Trophoblast cell (in vitro differentiated cells and primary cell): ENCODE measurements at regions not wholly inside any gene's neighbourhood (a gene's known extent, or its start where the extent isn't known, plus 50 kb on each side); places are given as distances from the start of the nearest gene placed in this dataset.

Source experiments
- DNase-seq, 2 donors: peaks; one replicate each; pipeline ENCODE4 v3.0.0-alpha.2; 2016
- H2AFZ ChIP-seq: 2 replicates; pipeline ENCODE4 v1.6.1; 2013; ENCODE audit warnings: low read length, moderate library complexity, mild to moderate bottlenecking; ENCODE audit not compliant: insufficient read depth, poor library complexity
- H2AK5ac ChIP-seq: 2 replicates; pipeline ENCODE4 v1.6.1; 2013; ENCODE audit warnings: mild to moderate bottlenecking, low read length
- H2BK120ac ChIP-seq: 2 replicates; pipeline ENCODE4 v1.6.1; 2013; ENCODE audit warnings: low read length, mild to moderate bottlenecking, moderate library complexity; ENCODE audit not compliant: insufficient read depth, poor library complexity
- H2BK12ac ChIP-seq: 2 replicates; pipeline ENCODE4 v1.6.1; 2013; ENCODE audit warnings: mild to moderate bottlenecking, low read length, moderate library complexity
- H2BK5ac ChIP-seq: 2 replicates; pipeline ENCODE4 v1.6.1; 2013; ENCODE audit warnings: low read length, low read depth, moderate library complexity, mild to moderate bottlenecking; ENCODE audit not compliant: poor library complexity
- H3K14ac ChIP-seq: 2 replicates; pipeline ENCODE4 v1.6.1; 2013; ENCODE audit warnings: mild to moderate bottlenecking, low read length
- H3K18ac ChIP-seq: 2 replicates; pipeline ENCODE4 v1.6.1; 2013; ENCODE audit warnings: mild to moderate bottlenecking, low read length
- H3K23ac ChIP-seq: 2 replicates; pipeline ENCODE4 v1.6.1; 2013; ENCODE audit warnings: low read length
- H3K27ac ChIP-seq: 2 replicates; pipeline ENCODE4 v1.5.1; 2013; ENCODE audit warnings: low read depth, mild to moderate bottlenecking, inconsistent platforms, low read length, moderate library complexity
- H3K27me3 ChIP-seq: 2 replicates; pipeline ENCODE4 v1.6.1; 2013; ENCODE audit warnings: inconsistent platforms, mild to moderate bottlenecking, low read length, moderate library complexity; ENCODE audit not compliant: insufficient read depth
- H3K36me3 ChIP-seq, 2 experiments: 1 replicate in 1 of 2; 2 replicates in 1 of 2; pipeline ENCODE4 v1.6.1; 2013; ENCODE audit warnings: low read length in 2 of 2, mild to moderate bottlenecking in 2 of 2, moderate library complexity in 1 of 2; ENCODE audit not compliant: insufficient read depth in 2 of 2, control insufficient read depth in 1 of 2
- H3K4ac ChIP-seq: 2 replicates; pipeline ENCODE4 v1.6.1; 2013; ENCODE audit warnings: low read depth, mild to moderate bottlenecking, low read length, moderate library complexity
- H3K4me1 ChIP-seq, 2 experiments: 1 replicate in 1 of 2; 2 replicates in 1 of 2; pipeline ENCODE4 v1.6.1; 2013; ENCODE audit warnings: low read length in 2 of 2, mild to moderate bottlenecking in 2 of 2, moderate library complexity in 1 of 2; ENCODE audit not compliant: insufficient read depth in 2 of 2, control insufficient read depth in 1 of 2
- H3K4me2 ChIP-seq: 2 replicates; pipeline ENCODE4 v1.6.1; 2013; ENCODE audit warnings: inconsistent platforms, mild to moderate bottlenecking, low read length, moderate library complexity
- H3K4me3 ChIP-seq: 2 replicates; pipeline ENCODE4 v1.5.1; 2013; ENCODE audit warnings: mild to moderate bottlenecking, low read depth, low read length, inconsistent platforms
- H3K79me1 ChIP-seq: one replicate; pipeline ENCODE4 v1.6.1; 2013; ENCODE audit warnings: low read length
- H3K79me2 ChIP-seq: 2 replicates; pipeline ENCODE4 v1.6.1; 2013; ENCODE audit warnings: low read length, mild to moderate bottlenecking; ENCODE audit not compliant: control insufficient read depth, insufficient read depth, poor library complexity
- H3K9ac ChIP-seq: 2 replicates; pipeline ENCODE4 v1.6.1; 2013; ENCODE audit warnings: mild to moderate bottlenecking, low read length
- H3K9me3 ChIP-seq: 2 replicates; pipeline ENCODE4 v1.6.1; 2013; ENCODE audit warnings: low read depth, mild to moderate bottlenecking, control low read depth, inconsistent platforms, low read length; ENCODE audit not compliant: insufficient read depth
- H4K12ac ChIP-seq: 2 replicates; pipeline ENCODE4 v1.6.1; 2013; ENCODE audit warnings: low read depth, mild to moderate bottlenecking, low read length, moderate library complexity
- H4K8ac ChIP-seq: 2 replicates; pipeline ENCODE4 v1.6.1; 2013; ENCODE audit warnings: low read depth, mild to moderate bottlenecking, low read length, moderate library complexity
- H4K91ac ChIP-seq: one replicate; pipeline ENCODE4 v1.6.1; 2013; ENCODE audit warnings: low read depth, mild to moderate bottlenecking, low read length, moderate library complexity
- WGBS: extraction: QIAGEN DNeasy Blood & Tissue Kit; methylation state at CpG from one replicate; pipeline ENCODE4 v1.1.7; 2013; ENCODE audit warnings: missing lambda C conversion rate; ENCODE audit not compliant: insufficient read length, insufficient coverage; ENCODE audit errors: extremely low coverage; 5-methylcytosine and 5-hydroxymethylcytosine counted together

- no peak overlapping the region for H3K18ac ChIP-seq
- H2BK120ac ChIP-seq, result no peak overlapping the region
- H4K8ac ChIP-seq, result no peak overlapping the region
- H3K9me3 ChIP-seq, result no peaks in the 10 kb centered on the region
- no peaks in the 10 kb centered on the region for H3K79me1 ChIP-seq
- H3K27ac ChIP-seq, result no peak overlapping the region
- H3K4ac ChIP-seq, result no peak overlapping the region
- H3K27me3 ChIP-seq, result no peaks in the 10 kb centered on the region
- DNase-seq, result no peak
- no peaks in the 10 kb centered on the region for H3K4me1 ChIP-seq
- H3K4me2 ChIP-seq, result no peak overlapping the region
- no peak overlapping the region for H2BK12ac ChIP-seq
- H3K36me3 ChIP-seq, result no peaks in the 10 kb centered on the region
- H3K14ac ChIP-seq, result no peak overlapping the region
- no peak overlapping the region for H2AFZ ChIP-seq
- H4K12ac ChIP-seq, result no peak overlapping the region
- H4K91ac ChIP-seq, result no peak overlapping the region
- H3K79me2 ChIP-seq, result no peaks in the 10 kb centered on the region
- no peak overlapping the region for H3K4me3 ChIP-seq
- no peak overlapping the region for H2AK5ac ChIP-seq
- H3K23ac ChIP-seq, result no peak overlapping the region
- no CpG with 5 or more reads among the region's 5 CpGs for WGBS
- no peak overlapping the region for H3K9ac ChIP-seq
- no peak overlapping the region for H2BK5ac ChIP-seq
Observed at GRCh38 chr12:17976202-17976601, 113.8 kb downstream of the RERGL start.

- H3K4me1 ChIP-seq, result no peaks in the 10 kb centered on the region
- H3K23ac ChIP-seq, result no peak overlapping the region
- H4K91ac ChIP-seq, result no peak overlapping the region
- H3K4ac ChIP-seq, result no peak overlapping the region
- H3K9ac ChIP-seq, result no peak overlapping the region
- no peak overlapping the region for H3K4me3 ChIP-seq
- H3K79me2 ChIP-seq, result no peaks in the 10 kb centered on the region
- H2AK5ac ChIP-seq, result no peak overlapping the region
- no peak overlapping the region for H4K8ac ChIP-seq
- H2BK120ac ChIP-seq, result no peak overlapping the region
- H3K14ac ChIP-seq, result no peak overlapping the region
- WGBS, result no CpG with 5 or more reads among the region's 1 CpG
- no peaks in the 10 kb centered on the region for H3K9me3 ChIP-seq
- no peak overlapping the region for H3K27ac ChIP-seq
- no peaks in the 10 kb centered on the region for H3K79me1 ChIP-seq
- H3K4me2 ChIP-seq, result no peak overlapping the region
- no peak overlapping the region for H2BK12ac ChIP-seq
- H2AFZ ChIP-seq, result no peak overlapping the region
- H3K27me3 ChIP-seq, result no peaks in the 10 kb centered on the region
- no peak overlapping the region for H2BK5ac ChIP-seq
- no peak for DNase-seq
- H4K12ac ChIP-seq, result no peak overlapping the region
- no peaks in the 10 kb centered on the region for H3K36me3 ChIP-seq
- no peak overlapping the region for H3K18ac ChIP-seq
Observed at GRCh38 chr12:17975763-17976162, 114.2 kb downstream of the RERGL start.

GRCh38 chr12:17975239-17975638 is 114.8 kb downstream of the RERGL start:
- no peak overlapping the region for H2AK5ac ChIP-seq
- WGBS, result no CpG with 5 or more reads among the region's 2 CpGs

GRCh38 chr12:17971850-17972249 is 118.1 kb downstream of the RERGL start:
- Histone ChIP-seq H3K4me1 (no peaks in the 10 kb centered on the region), H3K4ac (no peak overlapping the region), H4K8ac (no peak overlapping the region), H3K23ac (no peak overlapping the region), H4K12ac (no peak overlapping the region), H3K27me3 (no peaks in the 10 kb centered on the region), H3K36me3 (no peaks in the 10 kb centered on the region), H3K9me3 (no peaks in the 10 kb centered on the region), H2BK12ac (no peak overlapping the region), H2AFZ (no peak overlapping the region), H3K4me2 (no peak overlapping the region), H4K91ac (no peak overlapping the region), H3K9ac (no peak overlapping the region), H3K4me3 (no peak overlapping the region), H3K79me2 (no peaks in the 10 kb centered on the region), H3K27ac (no peak overlapping the region), H3K14ac (no peak overlapping the region), H3K79me1 (no peaks in the 10 kb centered on the region), H3K18ac (no peak overlapping the region), H2BK120ac (no peak overlapping the region), H2BK5ac (no peak overlapping the region), H2AK5ac (no peak overlapping the region)
- no peak for DNase-seq
- WGBS, result no CpG with 5 or more reads among the region's 1 CpG

More at GRCh38 chr12:17975239-17975638, 114.8 kb downstream of the RERGL start:
- Histone ChIP-seq H3K18ac (no peak overlapping the region), H3K4me1 (no peaks in the 10 kb centered on the region), H3K9ac (no peak overlapping the region), H3K79me2 (no peaks in the 10 kb centered on the region), H4K8ac (no peak overlapping the region), H3K4me3 (no peak overlapping the region), H3K36me3 (no peaks in the 10 kb centered on the region), H3K27me3 (no peaks in the 10 kb centered on the region), H2BK120ac (no peak overlapping the region), H3K23ac (no peak overlapping the region), H3K9me3 (no peaks in the 10 kb centered on the region), H2AFZ (no peak overlapping the region), H4K91ac (no peak overlapping the region), H2BK12ac (no peak overlapping the region), H3K79me1 (no peaks in the 10 kb centered on the region), H2BK5ac (no peak overlapping the region), H3K4ac (no peak overlapping the region), H4K12ac (no peak overlapping the region), H3K27ac (no peak overlapping the region), H3K14ac (no peak overlapping the region), H3K4me2 (no peak overlapping the region)
- DNase-seq, result no peak
